GM19351 (cell line): ENCODE measurements at regions not wholly inside any gene's neighbourhood (a gene's known extent, or its start where the extent isn't known, plus 50 kb on each side); places are given as distances from the start of the nearest gene placed in this dataset.

Experiments
- ATAC-seq: cut with Tn5 transposase; IDR thresholded peaks from one replicate; pipeline ENCODE4 v1.9.1; 2021; ENCODE audit warnings: mild to moderate bottlenecking, moderate library complexity; ENCODE audit not compliant: unreplicated experiment

GRCh38 chr1:25083481-25084345 is 148.6 kb downstream of the SYF2 start:
- no peak for ATAC-seq

GRCh38 chr1:25082995-25083394 is 149.3 kb downstream of the SYF2 start:
- ATAC-seq, result no peak

GRCh38 chr1:25082216-25082899 is 149.9 kb downstream of the SYF2 start:
- no peak for ATAC-seq

- ATAC-seq, result no peak
Observed at GRCh38 chr1:25081496-25081895, 150.8 kb downstream of the SYF2 start.

- ATAC-seq, result no peak
Observed at GRCh38 chr1:25080294-25081209, 150.5 kb upstream of the RUNX3 start.

GRCh38 chr1:25079048-25079447 is 149.0 kb upstream of the RUNX3 start:
- ATAC-seq, result no peak

- no peak for ATAC-seq
Observed at GRCh38 chr1:25074351-25075227, 144.5 kb upstream of the RUNX3 start.

GRCh38 chr1:25073640-25074270 is 143.7 kb upstream of the RUNX3 start:
- no peak for ATAC-seq

- ATAC-seq, result no peak
Observed at GRCh38 chr1:25072461-25072860, 142.4 kb upstream of the RUNX3 start.

GRCh38 chr1:25068829-25069228 is 138.8 kb upstream of the RUNX3 start:
- ATAC-seq, result no peak

GRCh38 chr1:25068316-25068715 is 138.2 kb upstream of the RUNX3 start:
- no peak for ATAC-seq

GRCh38 chr1:25067518-25068251 is 137.6 kb upstream of the RUNX3 start:
- no peak for ATAC-seq

- no peak for ATAC-seq
Observed at GRCh38 chr1:25066731-25067517, 136.8 kb upstream of the RUNX3 start.

GRCh38 chr1:25066256-25066655 is 136.2 kb upstream of the RUNX3 start:
- ATAC-seq, result no peak

- no peak for ATAC-seq
Observed at GRCh38 chr1:25065795-25066238, 135.7 kb upstream of the RUNX3 start.

- no peak for ATAC-seq
Observed at GRCh38 chr1:25065321-25065721, 135.2 kb upstream of the RUNX3 start.

- ATAC-seq, result no peak
Observed at GRCh38 chr1:25064465-25065240, 134.6 kb upstream of the RUNX3 start.
